ENCODE measurements at regions not wholly inside any gene's neighbourhood (a gene's known extent, or its start where the extent isn't known, plus 50 kb on each side); places are given as distances from the start of the nearest gene placed in this dataset.
A peak's percentile ranks its signal among the peaks of the same experiment; 100 is the strongest.

GRCh38 chr10:3510741-3511140, 274.3 kb downstream of the KLF6 start:
- DNase-seq, result no peak

- DNase-seq, result no peak
Observed at GRCh38 chr10:3509355-3509754, 275.7 kb downstream of the KLF6 start.

- no peak for DNase-seq
Observed at GRCh38 chr10:3503299-3503698, 281.7 kb downstream of the KLF6 start.

GRCh38 chr10:3502673-3503072, 282.3 kb downstream of the KLF6 start:
- peak; percentile 80 for DNase-seq

GRCh38 chr10:3500408-3500856, 284.6 kb downstream of the KLF6 start:
- DNase-seq, result peak; percentile 5

GRCh38 chr10:3499120-3499519, 285.9 kb downstream of the KLF6 start:
- DNase-seq, result no peak

- no peak for DNase-seq
Observed at GRCh38 chr10:3497581-3497980, 287.4 kb downstream of the KLF6 start.

- DNase-seq, result no peak
Observed at GRCh38 chr10:3496138-3496537, 288.9 kb downstream of the KLF6 start.

- DNase-seq, result no peak
Observed at GRCh38 chr10:3495281-3495680, 289.7 kb downstream of the KLF6 start.

- DNase-seq, result no peak
Observed at GRCh38 chr10:3494838-3495230, 290.2 kb downstream of the KLF6 start.

GRCh38 chr10:3494131-3494837, 290.7 kb downstream of the KLF6 start:
- DNase-seq, result no peak

- no peak for DNase-seq
Observed at GRCh38 chr10:3493621-3494020, 291.4 kb downstream of the KLF6 start.

GRCh38 chr10:3491571-3491970, 293.4 kb downstream of the KLF6 start:
- DNase-seq, result no peak

- no peak for DNase-seq
Observed at GRCh38 chr10:3487228-3487627, 297.8 kb downstream of the KLF6 start.

GRCh38 chr10:3486346-3487065, 298.5 kb downstream of the KLF6 start:
- no peak for DNase-seq

- DNase-seq, result no peak
Observed at GRCh38 chr10:3485057-3485686, 299.8 kb downstream of the KLF6 start.

- DNase-seq, result peak; percentile 44
Observed at GRCh38 chr10:3484306-3485056, 300.5 kb downstream of the KLF6 start.

- DNase-seq, result peak; percentile 85
Observed at GRCh38 chr10:3482200-3482993, 302.6 kb downstream of the KLF6 start.

GRCh38 chr10:3481496-3481895, 303.5 kb downstream of the KLF6 start:
- no peak for DNase-seq

GRCh38 chr10:3480990-3481315, 304.1 kb downstream of the KLF6 start:
- no peak for DNase-seq

- DNase-seq, result no peak
Observed at GRCh38 chr10:3480281-3480989, 304.6 kb downstream of the KLF6 start.
